GM12878 (cell line): ENCODE measurements at regions not wholly inside any gene's neighbourhood (a gene's known extent, or its start where the extent isn't known, plus 50 kb on each side); places are given as distances from the start of the nearest gene placed in this dataset.

ENCODE experiments used
- EED ChIP-seq: sonication (generic); IDR thresholded peaks from 2 replicates; pipeline ENCODE4 v1.6.1; 2016; ENCODE audit warnings: antibody characterized with exemption, low read depth
- FOXM1 ChIP-seq: IDR thresholded peaks from 2 replicates; pipeline ENCODE4 v1.6.1; 2012; ENCODE audit warnings: low read depth, mild to moderate bottlenecking, inconsistent platforms, low read length, moderate library complexity
- KDM1A ChIP-seq: fragments of 200-600 bp; sonication (generic); IDR thresholded peaks from 2 replicates; pipeline ENCODE4 v1.6.1; 2016; ENCODE audit warnings: borderline replicate concordance
- NR2F1 ChIP-seq: fragments of 450-650 bp; conservative IDR thresholded peaks from 2 replicates; pipeline ENCODE4 v1.6.1; 2017; ENCODE audit warnings: mild to moderate bottlenecking
- RELA ChIP-seq: fragments of 450-650 bp; IDR thresholded peaks from 2 replicates; pipeline ENCODE4 v1.8.0; 2014; ENCODE audit warnings: borderline replicate concordance; ENCODE audit not compliant: partially characterized antibody
- SMAD1 ChIP-seq: fragments of 450-650 bp; IDR thresholded peaks from 2 replicates; pipeline ENCODE4 v1.6.1; 2018; ENCODE audit warnings: mild to moderate bottlenecking, low read depth; ENCODE audit not compliant: partially characterized antibody
- ZNF592 ChIP-seq: fragments of 450-650 bp; IDR thresholded peaks from 2 replicates; pipeline ENCODE4 v1.6.1; 2017; ENCODE audit warnings: mild to moderate bottlenecking, moderate library complexity

GRCh38 chr4:36394352-36394903 is 113.0 kb downstream of the DTHD1 start (continued):
- TF ChIP-seq ZNF592 (no peak), FOXM1 (peak; percentile 77; the same call in 1 of the 2 replicates), KDM1A (no peak), RELA (no peak), SMAD1 (no peak), EED (peak; percentile 61; the same call in 1 of the 2 replicates), NR2F1 (peak; percentile 63; the same call in 1 of the 2 replicates)
